ENCODE measurements at regions not wholly inside any gene's neighbourhood (a gene's known extent, or its start where the extent isn't known, plus 50 kb on each side); places are given as distances from the start of the nearest gene placed in this dataset.

- TF ChIP-seq EZH2 (IDR thresholded peaks at IDR 0.05; ENCODE audit: low read length, missing control alignments), result no peak
- TF ChIP-seq CTCF (conservative IDR thresholded peaks at IDR 0.05 in 1 of 2, IDR thresholded peaks at IDR 0.05 in 1 of 2; ENCODE audit: low read depth in 1 of 2, low read length in 2 of 2), result no peak
Observed at GRCh38 chr17:33981711-33982601, 273.1 kb upstream of the CCL2 start.

Data from fibroblast of lung (primary cell).